ENCODE measurements at regions not wholly inside any gene's neighbourhood (a gene's known extent, or its start where the extent isn't known, plus 50 kb on each side); places are given as distances from the start of the nearest gene placed in this dataset.

DNA sequence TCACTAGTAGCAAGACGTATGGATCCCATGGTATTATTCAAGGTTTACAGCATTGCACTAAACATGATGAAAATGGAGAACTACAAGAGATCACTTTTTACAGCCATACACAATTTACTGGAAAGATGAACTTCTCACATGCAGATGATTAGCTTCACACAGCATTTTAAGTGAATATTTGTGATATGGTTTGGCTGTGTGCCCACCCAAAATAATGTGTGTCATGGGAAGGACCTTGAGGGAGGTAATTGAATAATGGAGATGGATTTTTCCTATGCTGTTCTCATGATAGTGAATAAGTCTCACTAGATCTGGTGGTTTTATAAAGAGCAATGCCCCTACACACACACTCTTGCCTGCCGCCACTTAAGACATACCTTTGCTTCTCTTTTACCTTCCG lies 662.0 kb upstream of the CCDC54 start:
- TF ChIP-seq, protein P1, sequence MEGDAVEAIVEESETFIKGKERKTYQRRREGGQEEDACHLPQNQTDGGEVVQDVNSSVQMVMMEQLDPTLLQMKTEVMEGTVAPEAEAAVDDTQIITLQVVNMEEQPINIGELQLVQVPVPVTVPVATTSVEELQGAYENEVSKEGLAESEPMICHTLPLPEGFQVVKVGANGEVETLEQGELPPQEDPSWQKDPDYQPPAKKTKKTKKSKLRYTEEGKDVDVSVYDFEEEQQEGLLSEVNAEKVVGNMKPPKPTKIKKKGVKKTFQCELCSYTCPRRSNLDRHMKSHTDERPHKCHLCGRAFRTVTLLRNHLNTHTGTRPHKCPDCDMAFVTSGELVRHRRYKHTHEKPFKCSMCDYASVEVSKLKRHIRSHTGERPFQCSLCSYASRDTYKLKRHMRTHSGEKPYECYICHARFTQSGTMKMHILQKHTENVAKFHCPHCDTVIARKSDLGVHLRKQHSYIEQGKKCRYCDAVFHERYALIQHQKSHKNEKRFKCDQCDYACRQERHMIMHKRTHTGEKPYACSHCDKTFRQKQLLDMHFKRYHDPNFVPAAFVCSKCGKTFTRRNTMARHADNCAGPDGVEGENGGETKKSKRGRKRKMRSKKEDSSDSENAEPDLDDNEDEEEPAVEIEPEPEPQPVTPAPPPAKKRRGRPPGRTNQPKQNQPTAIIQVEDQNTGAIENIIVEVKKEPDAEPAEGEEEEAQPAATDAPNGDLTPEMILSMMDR (IDR thresholded peaks at IDR 0.05; ENCODE audit: unreplicated experiment in 3 of 3) = no peak
- Mint-ChIP-seq H3K4me1 (peaks cover 5% of the 10 kb centered on the region), H3K9me3 (peaks cover 12% of the 10 kb centered on the region), H3K36me3 (ENCODE audit: low read depth) (no peaks in the 10 kb centered on the region), H3K27ac (peak overlapping the region in 1 of 3 experiments; percentile 24), H3K4me3 (no peak overlapping the region), H3K27me3 (ENCODE audit: low read depth) (no peaks in the 10 kb centered on the region)

DNA sequence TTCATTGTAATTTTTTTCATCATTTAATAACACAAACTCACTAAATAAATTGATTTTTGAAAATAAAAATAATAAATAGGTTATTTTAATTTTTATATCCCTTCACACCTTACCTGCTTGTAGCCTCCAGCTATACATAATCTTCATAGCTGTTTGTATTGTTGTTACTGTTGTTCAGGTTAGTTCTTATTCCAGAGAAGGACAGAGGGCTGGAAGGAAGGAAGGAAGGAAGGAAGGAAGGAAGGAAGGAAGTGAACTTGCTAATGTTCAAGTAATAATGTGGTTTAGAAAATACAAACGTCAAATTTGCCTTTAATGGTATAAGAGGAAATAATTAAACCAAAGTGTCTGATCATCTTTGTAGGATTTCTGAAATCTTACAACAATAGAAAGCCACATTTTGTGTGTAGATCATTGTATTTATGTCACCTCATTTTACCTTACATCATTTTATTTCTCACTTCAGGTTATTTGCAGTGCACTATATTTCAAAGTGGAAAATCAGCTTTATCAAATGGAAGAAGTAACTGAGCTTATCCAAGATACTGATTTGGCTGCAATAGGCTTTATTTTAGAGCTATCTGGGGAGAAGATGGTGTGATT lies 660.0 kb upstream of the CCDC54 start:
- Mint-ChIP-seq H3K4me1 (no peaks in the 10 kb centered on the region), H3K36me3 (ENCODE audit: low read depth) (no peaks in the 10 kb centered on the region), H3K27me3 (ENCODE audit: low read depth) (no peaks in the 10 kb centered on the region), H3K9me3 (peaks cover 12% of the 10 kb centered on the region), H3K4me3 (no peak overlapping the region), H3K27ac (no peak overlapping the region)
- TF ChIP-seq, protein P1 (IDR thresholded peaks at IDR 0.05; ENCODE audit: unreplicated experiment in 3 of 3) = no peak

DNA sequence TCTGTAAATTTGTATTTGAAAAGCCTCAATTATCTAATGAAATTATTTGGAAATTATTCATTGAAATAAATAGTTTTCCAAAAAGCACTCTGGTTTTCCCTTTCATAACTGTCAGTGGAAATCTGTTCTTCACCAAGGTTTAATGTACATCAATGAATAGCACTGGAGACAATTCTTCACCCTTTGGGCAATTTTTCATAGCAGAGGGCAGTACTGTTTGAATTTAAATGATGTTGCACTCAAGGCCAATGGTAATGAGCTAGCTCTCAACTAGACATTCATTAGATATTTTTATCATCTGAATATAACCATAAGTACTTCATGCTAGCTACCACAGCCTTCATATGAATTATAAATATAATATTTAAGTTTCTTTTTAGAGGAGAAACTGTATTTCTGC lies 658.2 kb upstream of the CCDC54 start:
- Mint-ChIP-seq H3K27ac (no peak overlapping the region), H3K27me3 (ENCODE audit: low read depth) (no peaks in the 10 kb centered on the region), H3K4me3 (no peak overlapping the region), H3K36me3 (ENCODE audit: low read depth) (no peaks in the 10 kb centered on the region), H3K9me3 (peaks cover 9% of the 10 kb centered on the region), H3K4me1 (no peaks in the 10 kb centered on the region)
- TF ChIP-seq, protein P1 (IDR thresholded peaks at IDR 0.05; ENCODE audit: unreplicated experiment in 3 of 3) = no peak

DNA sequence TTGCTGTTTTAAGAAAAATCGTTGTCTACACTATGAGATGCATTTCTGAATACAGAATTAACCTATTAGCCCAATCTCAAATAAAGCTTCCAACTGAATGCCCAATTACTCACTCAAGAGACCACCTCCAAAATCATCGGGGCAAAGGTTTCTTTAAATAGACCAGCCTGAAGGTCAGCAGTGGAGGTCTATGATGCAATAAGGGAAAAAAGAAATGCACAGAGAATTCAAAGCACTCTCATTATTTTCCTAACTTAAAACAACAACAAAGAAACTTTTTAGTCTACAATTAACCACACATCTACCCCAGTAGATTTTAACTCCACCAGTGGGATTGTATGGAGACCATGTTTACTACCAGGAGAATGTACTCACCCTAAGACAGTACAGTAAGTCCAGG lies 657.7 kb upstream of the CCDC54 start:
- peaks cover 8% of the 10 kb centered on the region for H3K9me3 Mint-ChIP-seq
- TF ChIP-seq, protein P1 (IDR thresholded peaks at IDR 0.05; ENCODE audit: unreplicated experiment in 3 of 3) = no peak
- H3K4me3 Mint-ChIP-seq = no peak overlapping the region
- H3K27me3 Mint-ChIP-seq (ENCODE audit: low read depth) = no peaks in the 10 kb centered on the region
- H3K4me1 Mint-ChIP-seq = no peaks in the 10 kb centered on the region
- H3K36me3 Mint-ChIP-seq (ENCODE audit: low read depth) = no peaks in the 10 kb centered on the region
- H3K27ac Mint-ChIP-seq = no peak overlapping the region

DNA sequence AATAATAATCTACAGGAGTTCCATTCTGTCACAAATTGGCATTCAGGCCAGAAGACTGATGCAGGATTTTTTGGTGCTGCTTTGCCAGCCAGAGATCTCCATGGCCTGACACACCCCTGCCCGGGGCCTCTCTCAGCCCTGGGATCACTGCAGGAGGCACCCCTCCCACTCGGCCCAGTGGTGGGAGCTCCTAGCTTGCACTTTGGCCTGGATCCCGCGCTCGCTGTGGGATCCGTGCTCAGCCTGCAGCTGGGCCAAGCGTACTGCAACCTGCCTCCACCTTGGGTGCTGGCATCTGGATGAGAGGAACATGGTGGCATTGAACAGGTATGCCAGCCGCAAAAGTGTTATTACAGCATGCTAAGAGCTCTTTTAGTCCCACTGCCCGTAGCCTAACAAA lies 656.7 kb upstream of the CCDC54 start:
- Mint-ChIP-seq H3K27ac (no peak overlapping the region), H3K4me3 (no peak overlapping the region), H3K9me3 (peaks cover under 1% of the 10 kb centered on the region), H3K4me1 (peaks cover 3% of the 10 kb centered on the region), H3K36me3 (ENCODE audit: low read depth) (no peaks in the 10 kb centered on the region), H3K27me3 (ENCODE audit: low read depth) (no peaks in the 10 kb centered on the region)
- TF ChIP-seq, protein P1 (IDR thresholded peaks at IDR 0.05; ENCODE audit: unreplicated experiment in 3 of 3) = no peak

DNA sequence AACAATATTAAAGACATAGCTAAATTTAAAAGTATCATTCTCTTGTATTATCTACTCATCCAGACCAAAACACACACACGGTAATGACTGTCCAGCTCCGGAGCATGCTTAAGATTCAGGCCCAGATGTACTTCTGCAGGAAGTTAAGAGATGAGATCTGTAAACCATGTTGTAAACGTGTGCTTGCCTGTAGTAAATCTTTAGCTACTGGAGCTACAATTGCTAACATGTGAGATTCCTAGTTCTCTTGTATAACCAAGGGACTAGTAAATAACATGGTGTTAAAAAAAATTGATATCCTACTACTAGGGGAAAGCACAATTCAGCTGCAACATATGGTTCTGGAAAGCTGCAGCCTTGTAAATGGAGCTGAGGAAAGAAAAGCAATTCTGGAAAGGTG lies 651.7 kb upstream of the CCDC54 start:
- Mint-ChIP-seq H3K4me3 (no peak overlapping the region), H3K4me1 (peaks cover 10% of the 10 kb centered on the region), H3K27ac (peak overlapping the region; percentile 41 to 83 (median 51)), H3K27me3 (ENCODE audit: low read depth) (no peaks in the 10 kb centered on the region), H3K36me3 (ENCODE audit: low read depth) (no peaks in the 10 kb centered on the region), H3K9me3 (no peaks in the 10 kb centered on the region)
- TF ChIP-seq, protein P1 (IDR thresholded peaks at IDR 0.05; ENCODE audit: unreplicated experiment in 3 of 3) = no peak
